Stimulated activated CD4-positive, alpha-beta T cell treated with anti-CD3 and anti-CD28 coated beads, Interleukin-12 subunit alpha, Interleukin-12 subunit beta, amount 100 ng/mL, for 48 hours (primary cell): ENCODE measurements at regions not wholly inside any gene's neighbourhood (a gene's known extent, or its start where the extent isn't known, plus 50 kb on each side); places are given as distances from the start of the nearest gene placed in this dataset.
"Not testable (repeated sequence)": the region's sequence is repeated elsewhere in the genome, so short reads cannot be mapped to it uniquely, and the experiment has no call there.

Experiments
- DNase-seq, 3 donors: peaks; one replicate each; pipeline ENCODE4 v3.0.0-alpha.2; 2020; ENCODE audit warnings: low read depth in 2 of 3, low spot score in 1 of 3

DNA sequence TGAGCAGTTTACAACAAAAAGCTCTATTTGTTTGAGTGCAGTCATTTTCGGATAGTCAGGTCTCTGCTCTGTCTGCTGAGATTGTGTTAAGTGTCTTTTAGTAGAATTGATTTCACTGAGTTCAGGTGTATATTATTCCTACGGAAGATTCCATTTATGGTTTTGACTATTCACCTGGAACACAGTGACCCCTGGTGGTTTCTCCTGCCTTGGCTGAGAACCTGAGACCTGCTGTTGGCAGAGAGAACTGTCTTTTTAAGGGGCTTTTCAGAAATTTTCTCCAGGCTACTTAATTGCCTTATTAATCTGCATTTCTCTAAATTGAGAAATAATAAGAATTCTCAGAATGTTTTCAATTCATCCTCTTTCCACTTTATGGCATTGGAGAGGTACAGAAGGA is 508.0 kb downstream of the TBC1D32 start:
- no peak for DNase-seq

DNA sequence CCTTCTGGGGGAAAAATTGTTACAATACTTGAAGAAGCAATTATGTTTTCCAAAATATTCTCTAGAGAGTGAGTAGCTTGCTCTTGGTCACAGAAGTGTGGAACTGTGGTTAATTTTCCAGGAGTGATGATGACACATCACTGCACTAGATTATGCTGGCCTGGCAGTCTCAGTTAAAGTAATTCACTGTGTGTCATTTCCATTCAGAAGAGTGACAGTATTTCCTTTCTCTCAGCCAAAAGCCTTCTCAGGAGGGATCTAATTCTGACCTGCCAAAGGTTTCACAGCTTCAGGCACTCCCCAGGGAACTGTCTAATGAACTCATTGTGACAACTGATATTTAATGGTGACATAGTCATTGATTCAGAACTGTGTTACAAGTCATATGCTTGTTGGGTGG is 517.5 kb downstream of the TBC1D32 start:
- no peak for DNase-seq

GRCh38 chr6:120805276-120805675 is 529.0 kb downstream of the TBC1D32 start:
- DNase-seq = no peak

DNA sequence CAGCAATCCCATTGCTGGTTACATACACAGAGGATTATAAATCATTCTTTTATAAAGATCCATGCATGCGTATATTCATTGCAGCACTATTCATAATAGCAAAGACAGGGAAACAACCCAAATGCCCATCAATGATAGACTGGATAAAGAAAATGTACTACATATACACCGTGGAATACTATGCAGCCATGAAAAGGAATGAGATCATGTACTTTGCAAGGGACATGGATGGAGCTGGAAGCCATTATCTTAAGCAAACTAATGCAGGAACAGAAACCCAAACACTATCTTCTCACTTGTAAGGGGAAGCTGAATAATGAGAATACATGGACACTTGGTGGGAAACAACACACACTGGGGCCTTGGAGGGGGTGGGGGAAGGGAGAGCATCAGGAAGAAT is 529.7 kb downstream of the TBC1D32 start:
- DNase-seq = no peak

GRCh38 chr6:120786682-120787081 is 547.6 kb downstream of the TBC1D32 start:
- DNase-seq = no peak

DNA sequence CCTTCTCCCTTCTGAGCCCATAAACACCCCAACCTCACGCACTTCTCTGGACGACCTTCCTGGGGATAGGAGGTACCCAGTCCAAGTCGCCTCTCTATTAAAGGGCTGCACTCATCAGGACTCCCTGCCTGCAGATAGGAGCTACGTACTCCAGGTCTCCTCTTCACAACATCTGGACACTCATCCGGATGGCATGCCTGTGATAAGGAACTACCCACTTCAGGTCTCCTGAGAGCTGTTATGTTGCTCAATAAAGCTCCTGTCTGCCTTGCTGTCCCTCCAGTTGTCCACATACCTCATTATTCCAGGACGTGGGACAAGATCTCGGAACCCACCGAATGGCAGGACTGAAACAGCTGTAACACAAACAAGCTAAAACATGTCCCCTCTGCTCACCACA is 548.0 kb downstream of the TBC1D32 start:
- no peak for DNase-seq

GRCh38 chr6:120785459-120786086 is 548.7 kb downstream of the TBC1D32 start:
- no peak for DNase-seq

GRCh38 chr6:120779441-120779840 is 554.8 kb downstream of the TBC1D32 start:
- no peak for DNase-seq

- DNase-seq = no peak
Measured at GRCh38 chr6:120775698-120776097, 558.6 kb downstream of the TBC1D32 start.

GRCh38 chr6:120774275-120774674 is 560.0 kb downstream of the TBC1D32 start:
- no peak for DNase-seq

DNA sequence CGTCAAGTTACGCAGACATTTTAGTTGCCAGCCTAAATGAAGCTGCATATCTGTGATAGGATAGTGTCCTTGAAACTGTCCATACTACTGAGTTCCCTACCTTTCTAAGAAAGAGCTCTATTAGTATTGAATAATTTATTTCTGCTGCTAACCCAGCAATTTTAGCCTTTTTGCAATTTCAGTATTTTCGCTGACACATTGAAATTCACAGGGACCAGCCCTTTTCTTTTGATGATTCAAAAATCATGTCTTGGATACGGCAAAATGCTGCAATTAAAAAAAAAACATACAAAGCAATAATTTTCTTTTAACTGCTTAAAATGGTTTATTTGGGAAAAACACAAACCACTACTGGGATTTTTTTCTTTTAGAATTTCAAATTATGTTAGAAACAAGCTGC is 563.3 kb downstream of the TBC1D32 start:
- DNase-seq = no peak

DNA sequence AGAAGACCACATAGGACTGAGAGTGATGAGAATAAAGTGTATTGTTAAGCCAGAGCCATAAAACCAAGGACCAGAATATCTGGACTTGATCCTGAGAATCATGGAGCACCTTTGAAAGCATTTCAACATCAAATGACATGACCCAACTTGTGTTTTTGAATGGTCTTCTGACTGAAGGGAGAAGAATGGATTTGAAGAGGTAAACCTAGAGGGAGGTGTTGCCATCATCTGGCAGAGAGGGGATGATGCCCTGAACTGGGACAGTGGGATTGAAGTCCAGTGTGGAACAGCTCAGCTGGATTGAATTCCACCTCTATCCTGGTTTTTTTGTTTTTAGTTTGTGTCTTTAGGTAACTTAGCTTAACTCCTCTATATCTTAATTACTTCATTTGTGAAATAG is 570.0 kb downstream of the TBC1D32 start:
- DNase-seq = no peak

DNA sequence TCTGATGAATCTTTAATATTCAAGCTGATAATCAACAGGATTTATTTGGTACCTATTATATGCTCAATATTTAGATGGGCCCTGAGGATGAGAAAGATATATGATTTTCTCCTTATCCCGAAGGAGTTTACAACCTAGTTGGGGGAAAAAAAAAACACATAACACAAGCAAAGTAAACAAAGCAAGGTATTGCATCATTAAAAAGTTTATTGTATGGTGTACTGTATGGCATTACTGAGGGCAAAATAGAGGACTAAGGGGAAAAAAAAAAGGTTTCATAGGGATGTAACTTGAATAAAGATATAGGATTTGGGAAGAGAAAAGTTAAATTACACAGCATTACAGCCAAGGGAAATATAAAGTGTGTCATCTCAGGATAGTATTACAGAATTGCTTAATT is 574.7 kb downstream of the TBC1D32 start:
- DNase-seq = no peak

DNA sequence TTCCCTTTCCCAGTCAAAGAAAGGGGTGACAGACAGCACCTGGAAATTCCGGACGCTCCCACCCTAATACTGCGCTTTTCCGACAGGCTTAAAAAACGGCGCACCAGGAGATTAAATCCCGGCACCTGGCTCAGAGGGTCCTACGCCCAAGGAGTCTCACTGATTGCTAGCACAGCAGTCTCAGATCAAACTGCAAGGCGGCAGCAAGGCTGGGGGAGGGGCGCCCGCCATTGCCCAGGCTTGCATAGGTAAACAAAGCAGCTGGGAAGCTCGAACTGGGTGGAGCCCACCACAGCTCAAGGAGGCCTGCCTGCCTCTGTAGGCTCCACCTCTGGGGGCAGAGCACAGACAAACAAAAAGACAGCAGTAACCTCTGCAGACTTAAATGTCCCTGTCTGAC is 585.7 kb downstream of the TBC1D32 start:
- DNase-seq = not testable (repeated sequence)

- DNase-seq = no peak
Measured at GRCh38 chr6:120736740-120737139, 597.5 kb downstream of the TBC1D32 start.

GRCh38 chr6:120735641-120736040 is 598.6 kb downstream of the TBC1D32 start:
- DNase-seq = no peak

GRCh38 chr6:120711255-120711654 is 623.0 kb downstream of the TBC1D32 start:
- no peak for DNase-seq

DNA sequence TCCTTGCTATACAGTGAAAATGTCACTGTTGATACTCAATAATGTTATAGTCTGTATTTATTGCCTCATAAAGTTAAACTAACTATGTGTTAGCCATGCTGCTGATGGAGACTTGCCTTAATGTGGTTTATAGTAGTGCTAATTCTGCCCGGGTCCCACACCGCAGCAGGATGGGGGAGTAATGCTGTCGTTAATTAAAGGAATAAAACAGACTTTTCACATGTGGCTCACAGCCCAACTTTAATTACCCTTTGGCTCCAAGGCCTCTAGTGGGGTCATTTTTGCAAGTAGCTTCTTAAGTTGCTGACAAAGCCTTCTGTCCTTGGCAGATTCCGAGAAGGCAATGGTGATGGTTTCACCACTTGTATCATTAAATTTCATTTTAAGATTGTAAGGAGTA is 634.3 kb downstream of the TBC1D32 start:
- DNase-seq = no peak

GRCh38 chr6:120686492-120686891 is 647.8 kb downstream of the TBC1D32 start:
- no peak for DNase-seq

GRCh38 chr6:120682145-120682544 is 652.1 kb downstream of the TBC1D32 start:
- no peak for DNase-seq

DNA sequence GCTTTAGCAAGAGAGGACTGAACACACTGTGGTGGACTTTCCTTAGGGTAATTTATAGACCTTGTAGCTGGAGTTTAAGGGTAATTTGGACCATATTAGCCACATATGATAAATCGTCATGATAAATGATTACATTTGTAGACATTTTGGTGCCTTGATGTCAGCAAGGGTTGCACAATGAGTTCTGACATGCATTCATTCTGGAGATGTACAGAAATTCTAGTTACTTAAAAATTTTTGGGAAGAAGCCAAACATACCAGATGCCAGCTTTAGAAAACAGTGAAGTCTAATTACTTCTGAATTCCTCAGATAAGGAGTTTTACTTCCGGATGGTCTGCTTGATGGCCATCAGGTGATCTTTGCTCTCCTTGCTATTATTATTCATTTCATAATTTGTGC is 653.1 kb downstream of the TBC1D32 start:
- no peak for DNase-seq

GRCh38 chr6:120675886-120676285 is 658.4 kb downstream of the TBC1D32 start:
- no peak for DNase-seq

GRCh38 chr6:120671519-120671918 is 662.8 kb downstream of the TBC1D32 start:
- no peak for DNase-seq

GRCh38 chr6:120652506-120652905 is 681.8 kb downstream of the TBC1D32 start:
- DNase-seq = no peak
